ENCODE measurements at regions not wholly inside any gene's neighbourhood (a gene's known extent, or its start where the extent isn't known, plus 50 kb on each side); places are given as distances from the start of the nearest gene placed in this dataset.

DNA sequence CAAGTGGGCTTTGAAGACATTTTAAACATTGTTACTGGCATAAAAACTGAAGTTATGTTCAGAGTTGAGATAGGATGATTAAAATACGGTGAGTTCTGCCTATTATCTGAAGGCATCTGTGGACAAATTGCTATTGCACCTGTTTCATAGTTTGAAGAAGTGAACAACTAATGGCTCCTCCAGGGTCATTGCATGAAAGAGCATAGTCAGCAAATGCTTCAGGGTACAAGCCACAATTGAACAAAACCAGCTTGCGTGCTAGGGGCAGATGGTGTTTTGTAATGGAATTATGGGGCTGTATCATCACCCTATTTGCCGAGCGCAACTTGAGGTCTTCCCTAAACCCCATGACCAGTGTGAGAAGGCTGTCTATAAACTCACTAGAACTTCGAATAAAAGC is 369.1 kb downstream of the MTRR start:
- TF ChIP-seq JUND (IDR thresholded peaks at IDR 0.05; ENCODE audit: low read depth), result no peak
- in situ Hi-C loops (cut with HindIII; ENCODE audit: low pct_unique_long_range_greater_than_20kb, low sequenced_read_pairs), result no loop called here
- no peak for DNase-seq (ENCODE audit: low read depth in 1 of 2, low spot score in 1 of 2)

- in situ Hi-C loops (cut with HindIII; ENCODE audit: low pct_unique_long_range_greater_than_20kb, low sequenced_read_pairs), result no loop called here
- TF ChIP-seq JUND (IDR thresholded peaks at IDR 0.05; ENCODE audit: low read depth), result no peak
- no peak for DNase-seq (ENCODE audit: low read depth in 1 of 2, low spot score in 1 of 2)
Observed at GRCh38 chr5:8239198-8239597, 370.2 kb downstream of the MTRR start.

GRCh38 chr5:8239646-8240045 is 370.7 kb downstream of the MTRR start:
- no peak for TF ChIP-seq JUND (IDR thresholded peaks at IDR 0.05; ENCODE audit: low read depth)
- in situ Hi-C loops (cut with HindIII; ENCODE audit: low pct_unique_long_range_greater_than_20kb, low sequenced_read_pairs), result no loop called here
- no peak for DNase-seq (ENCODE audit: low read depth in 1 of 2, low spot score in 1 of 2)

GRCh38 chr5:8241076-8241475 is 372.1 kb downstream of the MTRR start:
- TF ChIP-seq JUND (IDR thresholded peaks at IDR 0.05; ENCODE audit: low read depth), result no peak
- in situ Hi-C loops (cut with HindIII; ENCODE audit: low pct_unique_long_range_greater_than_20kb, low sequenced_read_pairs), result no loop called here
- no peak for DNase-seq (ENCODE audit: low read depth in 1 of 2, low spot score in 1 of 2)

DNA sequence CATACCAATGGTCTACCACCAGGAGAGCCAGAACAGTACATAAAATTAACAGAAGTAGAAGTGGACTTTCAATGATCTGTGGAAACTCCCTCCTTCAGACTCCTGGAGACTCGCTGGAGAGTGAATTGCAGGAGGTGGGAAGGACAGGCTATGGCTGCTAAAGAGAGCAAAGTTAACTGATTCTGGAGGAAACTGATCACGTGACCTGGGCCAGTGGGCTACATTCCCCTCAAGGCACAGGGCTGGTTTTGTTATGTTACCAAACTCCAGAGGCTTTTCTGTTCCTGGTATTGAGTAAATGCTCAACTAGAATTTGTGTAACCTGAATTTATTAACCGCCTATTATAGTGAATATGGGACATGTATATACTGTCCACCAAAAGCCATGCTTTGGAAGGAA is 372.6 kb downstream of the MTRR start:
- in situ Hi-C loops (cut with HindIII; ENCODE audit: low pct_unique_long_range_greater_than_20kb, low sequenced_read_pairs), result no loop called here
- DNase-seq (ENCODE audit: low read depth in 1 of 2, low spot score in 1 of 2), result no peak
- no peak for TF ChIP-seq JUND (IDR thresholded peaks at IDR 0.05; ENCODE audit: low read depth)

DNA sequence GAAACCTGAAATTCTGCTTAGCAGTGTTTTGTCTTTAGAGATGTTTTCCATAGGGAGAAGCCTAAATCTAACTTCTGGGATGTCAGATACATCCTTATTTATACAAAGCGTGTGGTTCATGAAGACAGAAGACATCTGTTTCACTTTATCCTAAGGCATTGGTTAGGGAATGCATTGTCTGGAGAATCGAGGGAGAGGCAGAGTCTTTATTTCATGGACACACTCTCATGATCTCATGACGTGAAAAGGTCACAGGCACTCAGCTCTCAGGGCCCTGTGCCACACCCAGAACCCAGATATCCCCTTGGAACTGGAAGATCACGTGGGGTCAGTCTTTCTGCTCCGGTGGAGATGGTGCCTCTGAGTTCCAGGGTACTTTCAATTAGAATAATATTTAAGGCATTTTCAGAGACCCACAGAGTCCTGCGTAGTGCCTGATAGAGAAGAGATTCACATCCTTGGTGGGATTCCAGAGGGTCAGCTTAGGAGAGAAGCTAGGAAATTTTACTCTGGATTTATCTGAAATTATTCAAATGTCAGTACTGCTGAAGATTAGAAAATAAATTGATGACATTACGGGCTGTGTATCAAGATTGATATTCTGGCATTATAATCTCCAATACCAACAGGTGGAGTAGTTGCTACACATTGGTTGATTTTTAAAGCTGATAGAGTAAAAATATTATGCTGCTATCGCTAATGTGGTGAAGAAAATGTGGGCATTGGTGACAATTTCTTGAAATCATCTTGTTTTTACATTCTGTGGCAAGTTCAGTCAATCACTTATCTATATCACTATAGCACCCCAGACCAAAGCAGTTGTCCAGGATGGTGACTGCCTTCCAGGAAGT is 378.3 kb downstream of the MTRR start:
- DNase-seq (ENCODE audit: low read depth in 1 of 2, low spot score in 1 of 2), result no peak
- TF ChIP-seq JUND (IDR thresholded peaks at IDR 0.05; ENCODE audit: low read depth), result no peak
- in situ Hi-C loops (cut with HindIII; ENCODE audit: low pct_unique_long_range_greater_than_20kb, low sequenced_read_pairs), result no loop called here

GRCh38 chr5:8253376-8253775 is 384.4 kb downstream of the MTRR start:
- no peak for DNase-seq (ENCODE audit: low read depth in 1 of 2, low spot score in 1 of 2)
- in situ Hi-C loops (cut with HindIII; ENCODE audit: low pct_unique_long_range_greater_than_20kb, low sequenced_read_pairs), result no loop called here
- TF ChIP-seq JUND (IDR thresholded peaks at IDR 0.05; ENCODE audit: low read depth), result no peak

DNA sequence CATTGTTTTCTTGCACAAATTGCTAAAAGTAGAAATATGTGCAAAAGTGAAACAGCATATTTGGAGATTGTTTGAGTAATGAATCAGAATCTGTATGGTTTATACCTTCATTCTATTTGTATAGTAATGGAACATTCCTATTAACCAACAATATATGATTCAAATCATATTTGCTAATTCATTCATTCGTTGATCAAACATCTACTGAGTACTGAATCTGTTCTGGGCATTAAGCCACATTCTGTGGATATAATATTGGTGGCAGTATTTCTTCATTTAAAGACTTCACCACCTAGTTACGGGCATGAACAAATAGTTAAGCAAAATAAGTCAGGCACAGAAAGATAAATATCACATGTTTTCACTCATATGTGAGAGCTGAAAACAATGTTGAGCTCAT is 385.7 kb downstream of the MTRR start:
- in situ Hi-C loops (cut with HindIII; ENCODE audit: low pct_unique_long_range_greater_than_20kb, low sequenced_read_pairs), result no loop called here
- no peak for DNase-seq (ENCODE audit: low read depth in 1 of 2, low spot score in 1 of 2)
- no peak for TF ChIP-seq JUND (IDR thresholded peaks at IDR 0.05; ENCODE audit: low read depth)

- TF ChIP-seq JUND (IDR thresholded peaks at IDR 0.05; ENCODE audit: low read depth), result no peak
- no peak for DNase-seq (ENCODE audit: low read depth in 1 of 2, low spot score in 1 of 2)
- in situ Hi-C loops (cut with HindIII; ENCODE audit: low pct_unique_long_range_greater_than_20kb, low sequenced_read_pairs), result no loop called here
Observed at GRCh38 chr5:8258801-8259200, 389.9 kb downstream of the MTRR start.

DNA sequence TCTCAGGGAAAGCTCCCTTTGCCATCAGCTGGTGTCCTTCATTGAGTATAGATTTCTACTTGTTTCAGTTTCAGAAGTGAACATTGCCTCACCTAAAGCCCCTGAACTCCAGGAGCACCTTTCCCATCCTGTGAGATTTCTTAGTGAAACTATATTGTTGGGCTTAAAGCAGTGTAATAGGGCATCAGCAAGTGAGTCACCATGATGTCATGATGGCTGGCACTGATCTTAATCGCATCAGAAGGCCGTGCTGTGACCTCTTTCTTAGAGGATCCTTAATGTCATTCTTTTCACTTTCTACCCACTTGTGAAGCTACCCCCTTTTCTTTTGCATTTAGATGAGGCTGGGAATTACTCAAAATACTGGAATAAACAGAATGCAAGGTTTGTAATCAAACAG is 401.3 kb downstream of the MTRR start:
- TF ChIP-seq JUND (IDR thresholded peaks at IDR 0.05; ENCODE audit: low read depth), result no peak
- DNase-seq (ENCODE audit: low read depth in 1 of 2, low spot score in 1 of 2), result no peak
- in situ Hi-C loops (cut with HindIII; ENCODE audit: low pct_unique_long_range_greater_than_20kb, low sequenced_read_pairs), result no loop called here

DNA sequence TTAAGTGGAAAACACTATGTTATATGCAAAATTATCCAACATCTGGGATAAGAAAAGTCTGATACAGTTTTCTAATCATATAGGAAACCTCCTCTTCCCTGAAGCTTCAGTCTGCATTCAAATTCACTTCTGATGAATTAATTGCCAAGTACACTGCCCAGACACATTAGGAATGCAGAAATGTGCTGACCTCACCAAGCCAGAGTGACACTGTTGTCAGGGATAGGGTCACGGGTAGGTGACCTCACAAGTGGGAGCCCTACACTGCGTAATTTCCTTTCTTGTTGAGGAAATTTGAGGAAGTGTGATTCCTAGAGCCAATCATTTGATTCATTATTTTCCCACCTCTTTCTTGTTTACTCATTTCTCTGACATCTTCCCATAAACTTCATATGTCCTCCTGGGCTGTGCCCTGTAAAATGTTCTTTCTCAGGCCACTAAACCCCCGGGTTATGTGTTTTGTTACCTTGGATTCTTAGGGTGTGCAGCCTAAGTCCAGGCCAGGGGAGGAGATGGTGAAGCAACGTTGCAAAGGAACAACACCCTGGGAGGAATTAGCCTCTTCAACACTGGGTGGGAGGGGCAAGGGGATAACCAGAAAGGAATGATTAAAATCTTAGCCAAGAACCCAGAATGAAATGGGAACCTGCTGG is 411.9 kb downstream of the MTRR start:
- no peak for TF ChIP-seq JUND (IDR thresholded peaks at IDR 0.05; ENCODE audit: low read depth)
- in situ Hi-C loops (cut with HindIII; ENCODE audit: low pct_unique_long_range_greater_than_20kb, low sequenced_read_pairs), result no loop called here
- no peak for DNase-seq (ENCODE audit: low read depth in 1 of 2, low spot score in 1 of 2)

DNA sequence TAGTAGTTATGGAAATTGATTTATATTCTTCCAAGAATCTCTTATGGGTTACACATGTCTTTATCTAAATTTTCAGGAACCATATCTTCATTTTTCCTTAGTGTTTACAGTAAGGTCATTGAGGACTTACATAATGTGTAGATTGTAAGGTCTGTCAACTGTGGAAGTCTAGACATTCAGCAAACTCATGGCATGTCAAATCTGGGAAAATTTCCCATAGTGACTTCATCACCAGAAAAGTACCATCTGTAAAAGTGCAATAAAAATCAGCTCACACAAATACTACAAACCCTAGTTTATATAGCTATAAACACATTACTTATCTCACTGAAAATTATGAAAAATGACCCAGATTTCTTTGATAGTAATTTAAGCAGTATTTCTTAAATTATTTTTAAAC is 419.4 kb downstream of the MTRR start:
- DNase-seq (ENCODE audit: low read depth in 1 of 2, low spot score in 1 of 2), result no peak
- in situ Hi-C loops (cut with HindIII; ENCODE audit: low pct_unique_long_range_greater_than_20kb, low sequenced_read_pairs), result no loop called here
- no peak for TF ChIP-seq JUND (IDR thresholded peaks at IDR 0.05; ENCODE audit: low read depth)

DNA sequence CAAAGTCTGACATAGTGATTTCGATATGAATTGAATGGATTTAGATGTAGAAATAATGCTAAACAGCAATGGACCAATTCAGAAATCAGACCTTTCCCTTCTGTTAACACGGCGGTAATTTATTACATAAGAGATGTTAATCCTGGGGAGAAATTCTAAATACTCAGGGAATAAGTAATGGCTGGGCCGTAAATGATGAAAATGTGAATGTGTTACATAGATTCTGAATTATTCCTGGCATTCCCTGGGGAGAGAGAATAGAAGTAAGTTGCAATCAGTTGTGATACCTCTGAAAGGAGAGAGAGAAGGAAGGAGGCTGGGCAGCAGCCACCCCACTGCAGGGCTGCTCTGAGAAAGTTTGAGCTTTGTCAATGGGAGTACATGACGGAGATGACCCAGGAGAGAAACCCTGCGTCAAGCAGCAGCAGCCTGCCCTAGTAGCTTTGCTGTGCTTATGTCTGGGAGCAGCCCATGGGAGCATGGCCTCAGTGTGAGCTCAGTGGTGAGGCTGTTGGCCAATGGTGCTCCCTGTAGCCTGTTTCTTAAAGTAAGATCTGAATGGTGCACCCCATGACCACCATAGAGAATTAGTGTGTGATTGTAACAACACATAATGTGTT is 420.1 kb downstream of the MTRR start:
- in situ Hi-C loops (cut with HindIII; ENCODE audit: low pct_unique_long_range_greater_than_20kb, low sequenced_read_pairs), result no loop called here
- no peak for DNase-seq (ENCODE audit: low read depth in 1 of 2, low spot score in 1 of 2)
- TF ChIP-seq JUND (IDR thresholded peaks at IDR 0.05; ENCODE audit: low read depth), result no peak
